H9 (cell line): ENCODE measurements at regions not wholly inside any gene's neighbourhood (a gene's known extent, or its start where the extent isn't known, plus 50 kb on each side); places are given as distances from the start of the nearest gene placed in this dataset.

Source experiments
- DNase-seq: peaks from one replicate; pipeline ENCODE4 v3.0.0-alpha.2; 2017
- H2AFZ ChIP-seq: one replicate; pipeline ENCODE4 v1.6.1; 2013; ENCODE audit warnings: mild to moderate bottlenecking, low read length, control low read depth, moderate library complexity
- H2AK5ac ChIP-seq: 2 replicates; pipeline ENCODE4 v1.6.1; 2013; ENCODE audit warnings: low read length, control low read depth, mixed read lengths; ENCODE audit not compliant: insufficient read length
- H2BK120ac ChIP-seq: one replicate; pipeline ENCODE4 v1.6.1; 2013; ENCODE audit warnings: low read depth, mild to moderate bottlenecking, low read length, control low read depth, inconsistent platforms; ENCODE audit not compliant: poor library complexity, severe bottlenecking
- H2BK12ac ChIP-seq: 2 replicates; pipeline ENCODE4 v1.6.1; 2013; ENCODE audit warnings: low read length, control low read depth, mixed read lengths, low read depth; ENCODE audit not compliant: insufficient read length
- H2BK15ac ChIP-seq: 2 replicates; pipeline ENCODE4 v1.6.1; 2013; ENCODE audit warnings: low read depth, low read length, control low read depth
- H2BK20ac ChIP-seq: one replicate; pipeline ENCODE4 v1.6.1; 2013; ENCODE audit warnings: low read depth, mild to moderate bottlenecking, low read length, control low read depth, inconsistent platforms; ENCODE audit not compliant: poor library complexity, severe bottlenecking
- H2BK5ac ChIP-seq: 2 replicates; pipeline ENCODE4 v1.6.1; 2013; ENCODE audit warnings: low read length, control low read depth, mixed read lengths; ENCODE audit not compliant: insufficient read length
- H3K14ac ChIP-seq: 2 replicates; pipeline ENCODE4 v1.6.1; 2013; ENCODE audit warnings: low read length, control low read depth; ENCODE audit not compliant: insufficient read depth
- H3K18ac ChIP-seq: 2 replicates; pipeline ENCODE4 v1.6.1; 2013; ENCODE audit warnings: low read depth, mild to moderate bottlenecking, mixed read lengths, low read length, control low read depth; ENCODE audit not compliant: insufficient read length
- H3K23ac ChIP-seq: 2 replicates; pipeline ENCODE4 v1.6.1; 2013; ENCODE audit warnings: low read length, control low read depth, mixed read lengths, low read depth; ENCODE audit not compliant: insufficient read length
- H3K23me2 ChIP-seq: 2 replicates; pipeline ENCODE4 v1.6.1; 2013; ENCODE audit warnings: low read depth, mild to moderate bottlenecking, mixed read lengths, low read length, control low read depth; ENCODE audit not compliant: insufficient read length, poor library complexity, severe bottlenecking
- H3K27ac ChIP-seq: 2 replicates; pipeline ENCODE4 v1.5.1; 2013; ENCODE audit warnings: low read length, control low read depth, mixed read lengths, low read depth; ENCODE audit not compliant: insufficient read length
- H3K27me3 ChIP-seq: 2 replicates; pipeline ENCODE4 v1.6.1; 2013; ENCODE audit warnings: low read length, control low read depth, inconsistent platforms; ENCODE audit not compliant: insufficient read depth
- H3K4ac ChIP-seq: 2 replicates; pipeline ENCODE4 v1.6.1; 2013; ENCODE audit warnings: low read depth, mild to moderate bottlenecking, control low read depth, inconsistent platforms, low read length, moderate library complexity
- H3K4me1 ChIP-seq: 2 replicates; pipeline ENCODE4 v1.6.1; 2013; ENCODE audit warnings: low read length, control low read depth, inconsistent platforms; ENCODE audit not compliant: insufficient read depth
- H3K4me2 ChIP-seq: 2 replicates; pipeline ENCODE4 v1.6.1; 2013; ENCODE audit warnings: low read length, control low read depth, mixed read lengths; ENCODE audit not compliant: insufficient read length, insufficient read depth
- H3K56ac ChIP-seq: 2 replicates; pipeline ENCODE4 v1.6.1; 2013; ENCODE audit warnings: low read depth, mild to moderate bottlenecking, mixed read lengths, low read length, control low read depth; ENCODE audit not compliant: insufficient read length
- H3K79me1 ChIP-seq: 2 replicates; pipeline ENCODE4 v1.6.1; 2013; ENCODE audit warnings: low read depth, mild to moderate bottlenecking, moderate library complexity, low read length, control low read depth, inconsistent platforms; ENCODE audit not compliant: insufficient read depth, poor library complexity, severe bottlenecking
- H3K79me2 ChIP-seq: 2 replicates; pipeline ENCODE4 v1.6.1; 2013; ENCODE audit warnings: low read length, control low read depth, inconsistent platforms; ENCODE audit not compliant: insufficient read depth
- H3K9ac ChIP-seq: 2 replicates; pipeline ENCODE4 v1.6.1; 2013; ENCODE audit warnings: low read length, control low read depth, mixed read lengths; ENCODE audit not compliant: insufficient read length; ENCODE audit errors: extremely low read depth
- H3K9me3 ChIP-seq: one replicate; pipeline ENCODE4 v1.6.1; 2013; ENCODE audit warnings: low read depth, low read length, inconsistent platforms; ENCODE audit not compliant: control insufficient read depth
- H3T11ph ChIP-seq: one replicate; pipeline ENCODE4 v1.6.1; 2013; ENCODE audit warnings: mild to moderate bottlenecking, low read length, control low read depth, inconsistent platforms
- H4K20me1 ChIP-seq: one replicate; pipeline ENCODE4 v1.6.1; 2013; ENCODE audit not compliant: control insufficient read depth, insufficient read length, insufficient read depth
- H4K5ac ChIP-seq: 2 replicates; pipeline ENCODE4 v1.6.1; 2013; ENCODE audit warnings: low read depth, mild to moderate bottlenecking, mixed read lengths, low read length, control low read depth; ENCODE audit not compliant: insufficient read length
- H4K8ac ChIP-seq: replicated peaks from 2 replicates; pipeline ENCODE4 v1.6.1; 2013; ENCODE audit warnings: low read length, control low read depth, mixed read lengths, low read depth; ENCODE audit not compliant: insufficient read length
- H4K91ac ChIP-seq: 2 replicates; pipeline ENCODE4 v1.6.1; 2013; ENCODE audit warnings: low read depth, mild to moderate bottlenecking, moderate library complexity, mixed read lengths, low read length, control low read depth; ENCODE audit not compliant: insufficient read length
- H3K27ac Mint-ChIP-seq, 3 experiments: 2 replicates in 2 of 3; 3 replicates in 1 of 3; pipeline ENCODE4 v1.8.0; 2020 to 2021; ENCODE audit warnings: mixed read lengths in 3 of 3, mild to moderate bottlenecking in 1 of 3, moderate library complexity in 1 of 3
- H3K27me3 Mint-ChIP-seq: 2 replicates; pipeline ENCODE4 v1.8.0; 2021; ENCODE audit warnings: low read depth, mild to moderate bottlenecking, moderate library complexity, mixed read lengths
- H3K36me3 Mint-ChIP-seq, 3 experiments: 2 replicates in 2 of 3; 3 replicates in 1 of 3; pipeline ENCODE4 v1.8.0; 2020 to 2021; ENCODE audit warnings: low read depth in 3 of 3, mixed read lengths in 3 of 3; ENCODE audit not compliant: insufficient read depth in 1 of 3
- H3K4me1 Mint-ChIP-seq, 2 experiments: 2 replicates each; pipeline ENCODE4 v1.8.0; 2020; ENCODE audit warnings: mixed read lengths in 2 of 2
- H3K4me3 Mint-ChIP-seq, 2 experiments: 2 replicates in 1 of 2; 3 replicates in 1 of 2; pipeline ENCODE4 v1.8.0; 2020 to 2021; ENCODE audit warnings: mild to moderate bottlenecking in 2 of 2, mixed read lengths in 2 of 2, moderate library complexity in 1 of 2
- H3K9me3 Mint-ChIP-seq, 2 experiments: 2 replicates in 1 of 2; 3 replicates in 1 of 2; pipeline ENCODE4 v1.8.0; 2020; ENCODE audit warnings: mild to moderate bottlenecking in 2 of 2, mixed read lengths in 2 of 2, moderate library complexity in 1 of 2
- WGBS: extraction: QIAGEN DNeasy Blood & Tissue Kit; methylation state at CpG from one replicate; pipeline ENCODE4 v1.1.7; 2013; ENCODE audit warnings: missing lambda C conversion rate, low lambda C conversion rate, mixed read lengths; ENCODE audit not compliant: insufficient read length; ENCODE audit errors: extremely low coverage; 5-methylcytosine and 5-hydroxymethylcytosine counted together
- TF ChIP-seq, protein P1 (sequence below): fragments of 200-600 bp; sonication (generic); conservative IDR thresholded peaks from 3 replicates; pipeline ENCODE4 v1.8.0; 2021; ENCODE audit warnings: antibody characterized with exemption, mild to moderate bottlenecking

DNA sequence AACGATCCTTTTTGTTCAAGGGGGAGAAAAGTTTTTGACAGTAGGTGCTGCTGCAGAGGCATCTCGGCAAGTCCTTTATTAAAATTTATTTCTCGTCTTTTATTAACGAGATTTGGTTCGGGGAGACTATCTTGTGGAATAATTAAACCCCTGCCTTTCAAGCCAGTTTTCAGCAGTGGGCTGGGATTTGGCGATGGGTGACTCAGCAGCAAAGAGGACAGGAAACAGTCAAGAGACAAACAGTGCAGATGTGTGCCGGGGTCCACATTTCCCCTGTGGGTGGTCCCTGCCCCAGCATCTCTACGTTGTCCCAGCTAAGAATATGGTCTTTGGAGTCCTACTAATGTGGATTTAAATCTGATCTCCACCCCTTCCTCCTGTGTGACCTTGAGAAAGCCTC is 282.8 kb downstream of the CDH26 start:
- Histone ChIP-seq H3K9ac (no peak overlapping the region), H2BK20ac (no peak overlapping the region), H3K27ac (no peak overlapping the region), H3K4me2 (no peak overlapping the region), H2BK12ac (no peak overlapping the region), H4K8ac (no peak overlapping the region), H3K23me2 (no peaks in the 10 kb centered on the region), H3K4me1 (no peaks in the 10 kb centered on the region), H4K5ac (no peak overlapping the region), H3K79me2 (no peaks in the 10 kb centered on the region), H3K79me1 (no peaks in the 10 kb centered on the region), H3K14ac (no peak overlapping the region), H3K27me3 (no peaks in the 10 kb centered on the region; the same call in 1 of the 2 replicates), H4K20me1 (no peaks in the 10 kb centered on the region), H2BK15ac (no peak overlapping the region), H3K4ac (no peak overlapping the region), H4K91ac (no peak overlapping the region), H3K56ac (no peak overlapping the region), H3K23ac (no peak overlapping the region), H3K9me3 (no peaks in the 10 kb centered on the region), H2BK5ac (no peak overlapping the region), H3K18ac (no peak overlapping the region), H3T11ph (no peak overlapping the region), H2AK5ac (no peak overlapping the region), H2AFZ (no peak overlapping the region), H2BK120ac (no peak overlapping the region)
- no peaks in the 10 kb centered on the region for H3K9me3 Mint-ChIP-seq
- TF ChIP-seq, protein P1, sequence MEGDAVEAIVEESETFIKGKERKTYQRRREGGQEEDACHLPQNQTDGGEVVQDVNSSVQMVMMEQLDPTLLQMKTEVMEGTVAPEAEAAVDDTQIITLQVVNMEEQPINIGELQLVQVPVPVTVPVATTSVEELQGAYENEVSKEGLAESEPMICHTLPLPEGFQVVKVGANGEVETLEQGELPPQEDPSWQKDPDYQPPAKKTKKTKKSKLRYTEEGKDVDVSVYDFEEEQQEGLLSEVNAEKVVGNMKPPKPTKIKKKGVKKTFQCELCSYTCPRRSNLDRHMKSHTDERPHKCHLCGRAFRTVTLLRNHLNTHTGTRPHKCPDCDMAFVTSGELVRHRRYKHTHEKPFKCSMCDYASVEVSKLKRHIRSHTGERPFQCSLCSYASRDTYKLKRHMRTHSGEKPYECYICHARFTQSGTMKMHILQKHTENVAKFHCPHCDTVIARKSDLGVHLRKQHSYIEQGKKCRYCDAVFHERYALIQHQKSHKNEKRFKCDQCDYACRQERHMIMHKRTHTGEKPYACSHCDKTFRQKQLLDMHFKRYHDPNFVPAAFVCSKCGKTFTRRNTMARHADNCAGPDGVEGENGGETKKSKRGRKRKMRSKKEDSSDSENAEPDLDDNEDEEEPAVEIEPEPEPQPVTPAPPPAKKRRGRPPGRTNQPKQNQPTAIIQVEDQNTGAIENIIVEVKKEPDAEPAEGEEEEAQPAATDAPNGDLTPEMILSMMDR = no peak
- WGBS = no CpG with 5 or more reads among the region's 8 CpGs
- H3K4me3 Mint-ChIP-seq = no peak overlapping the region
- no peak for DNase-seq
- no peaks in the 10 kb centered on the region for H3K36me3 Mint-ChIP-seq
- peak overlapping the region in 1 of 3 experiments; percentile 67; a peak in 1 of 7 replicates for H3K27ac Mint-ChIP-seq
- H3K4me1 Mint-ChIP-seq = peaks cover 0 to 2% of the 10 kb centered on the region in 2 experiments; a peak in 1 of 4 replicates
- H3K27me3 Mint-ChIP-seq = peaks cover 16% of the 10 kb centered on the region
